T-helper 2 cell treated with Interferon-gamma antibody and Interleukin-4, amounts not matched to agents 5 μg/mL and 100 μg/mL, for 36 hours (primary cell): ENCODE measurements at regions not wholly inside any gene's neighbourhood (a gene's known extent, or its start where the extent isn't known, plus 50 kb on each side); places are given as distances from the start of the nearest gene placed in this dataset.
"Not testable (repeated sequence)": the region's sequence is repeated elsewhere in the genome, so short reads cannot be mapped to it uniquely, and the experiment has no call there.

Experiments
- DNase-seq: peaks from one replicate; pipeline ENCODE4 v3.0.0; 2021; ENCODE audit warnings: low spot score
- H3K27ac Mint-ChIP-seq: one replicate; pipeline ENCODE4 v1.8.0; 2021; ENCODE audit warnings: mild to moderate bottlenecking, mixed read lengths
- H3K27me3 Mint-ChIP-seq: one replicate; pipeline ENCODE4 v1.8.0; 2021; ENCODE audit warnings: low read depth, mixed read lengths
- H3K36me3 Mint-ChIP-seq: one replicate; pipeline ENCODE4 v1.8.0; 2021; ENCODE audit warnings: low read depth, mixed read lengths
- H3K4me1 Mint-ChIP-seq: one replicate; pipeline ENCODE4 v1.8.0; 2021; ENCODE audit warnings: low read depth, mixed read lengths
- H3K4me3 Mint-ChIP-seq: one replicate; pipeline ENCODE4 v1.8.0; 2022; ENCODE audit warnings: mild to moderate bottlenecking, moderate library complexity, mixed read lengths
- H3K9me3 Mint-ChIP-seq: one replicate; pipeline ENCODE4 v1.8.0; 2021; ENCODE audit warnings: mixed read lengths

- Mint-ChIP-seq H3K4me1 (no peaks in the 10 kb centered on the region), H3K9me3 (no peaks in the 10 kb centered on the region), H3K36me3 (no peaks in the 10 kb centered on the region), H3K27me3 (no peaks in the 10 kb centered on the region), H3K4me3 (no peak overlapping the region), H3K27ac (no peak overlapping the region)
- DNase-seq: no peak
These were observed 799.2 kb upstream of the RAB6C start for GRCh38 chr2:129180124-129180716.

- Mint-ChIP-seq H3K4me3 (no peak overlapping the region), H3K36me3 (no peaks in the 10 kb centered on the region), H3K4me1 (no peaks in the 10 kb centered on the region), H3K27ac (no peak overlapping the region), H3K27me3 (no peaks in the 10 kb centered on the region), H3K9me3 (no peaks in the 10 kb centered on the region)
- no peak for DNase-seq
These were observed 798.0 kb upstream of the RAB6C start for GRCh38 chr2:129181433-129181832.

- Mint-ChIP-seq H3K9me3 (no peaks in the 10 kb centered on the region), H3K27ac (no peak overlapping the region), H3K4me1 (no peaks in the 10 kb centered on the region), H3K36me3 (no peaks in the 10 kb centered on the region), H3K27me3 (no peaks in the 10 kb centered on the region), H3K4me3 (no peak overlapping the region)
- DNase-seq: no peak
These were observed 797.5 kb upstream of the RAB6C start for GRCh38 chr2:129181963-129182362.

- Mint-ChIP-seq H3K36me3 (no peaks in the 10 kb centered on the region), H3K9me3 (no peaks in the 10 kb centered on the region), H3K27ac (no peak overlapping the region), H3K4me3 (no peak overlapping the region), H3K27me3 (no peaks in the 10 kb centered on the region), H3K4me1 (no peaks in the 10 kb centered on the region)
- no peak for DNase-seq
These were observed 792.1 kb upstream of the RAB6C start for GRCh38 chr2:129187343-129187742.

GRCh38 chr2:129188451-129188850 is 791.0 kb upstream of the RAB6C start:
- no peak for DNase-seq
- no peak overlapping the region for H3K27ac Mint-ChIP-seq
- H3K27me3 Mint-ChIP-seq: no peaks in the 10 kb centered on the region
- H3K4me3 Mint-ChIP-seq: no peak overlapping the region
- no peaks in the 10 kb centered on the region for H3K9me3 Mint-ChIP-seq
- H3K4me1 Mint-ChIP-seq: no peaks in the 10 kb centered on the region
- H3K36me3 Mint-ChIP-seq: no peaks in the 10 kb centered on the region

- no peaks in the 10 kb centered on the region for H3K4me1 Mint-ChIP-seq
- H3K36me3 Mint-ChIP-seq: no peaks in the 10 kb centered on the region
- no peak for DNase-seq
- no peak overlapping the region for H3K4me3 Mint-ChIP-seq
- no peaks in the 10 kb centered on the region for H3K9me3 Mint-ChIP-seq
- no peaks in the 10 kb centered on the region for H3K27me3 Mint-ChIP-seq
- no peak overlapping the region for H3K27ac Mint-ChIP-seq
These were observed 789.7 kb upstream of the RAB6C start for GRCh38 chr2:129189617-129190319.

GRCh38 chr2:129190494-129190893 is 789.0 kb upstream of the RAB6C start:
- Mint-ChIP-seq H3K4me1 (no peaks in the 10 kb centered on the region), H3K9me3 (no peaks in the 10 kb centered on the region), H3K4me3 (no peak overlapping the region), H3K36me3 (no peaks in the 10 kb centered on the region), H3K27ac (no peak overlapping the region), H3K27me3 (no peaks in the 10 kb centered on the region)
- no peak for DNase-seq

- no peaks in the 10 kb centered on the region for H3K9me3 Mint-ChIP-seq
- H3K36me3 Mint-ChIP-seq: no peaks in the 10 kb centered on the region
- no peaks in the 10 kb centered on the region for H3K4me1 Mint-ChIP-seq
- no peak for DNase-seq
- H3K27me3 Mint-ChIP-seq: no peaks in the 10 kb centered on the region
- H3K27ac Mint-ChIP-seq: no peak overlapping the region
- no peak overlapping the region for H3K4me3 Mint-ChIP-seq
These were observed 787.9 kb upstream of the RAB6C start for GRCh38 chr2:129191530-129191929.

- Mint-ChIP-seq H3K9me3 (no peaks in the 10 kb centered on the region), H3K4me3 (no peak overlapping the region), H3K27ac (no peak overlapping the region), H3K36me3 (no peaks in the 10 kb centered on the region), H3K4me1 (no peaks in the 10 kb centered on the region), H3K27me3 (no peaks in the 10 kb centered on the region)
- DNase-seq: no peak
These were observed 787.3 kb upstream of the RAB6C start for GRCh38 chr2:129192117-129192516.

GRCh38 chr2:129192841-129193253 is 786.6 kb upstream of the RAB6C start:
- Mint-ChIP-seq H3K27me3 (no peaks in the 10 kb centered on the region), H3K4me3 (no peak overlapping the region), H3K4me1 (no peaks in the 10 kb centered on the region), H3K36me3 (no peaks in the 10 kb centered on the region), H3K9me3 (no peaks in the 10 kb centered on the region), H3K27ac (no peak overlapping the region)
- no peak for DNase-seq

GRCh38 chr2:129193961-129194360 is 785.5 kb upstream of the RAB6C start:
- no peaks in the 10 kb centered on the region for H3K27me3 Mint-ChIP-seq
- H3K4me3 Mint-ChIP-seq: no peak overlapping the region
- no peaks in the 10 kb centered on the region for H3K9me3 Mint-ChIP-seq
- no peak overlapping the region for H3K27ac Mint-ChIP-seq
- no peaks in the 10 kb centered on the region for H3K4me1 Mint-ChIP-seq
- no peaks in the 10 kb centered on the region for H3K36me3 Mint-ChIP-seq
- no peak for DNase-seq

GRCh38 chr2:129199501-129199900 is 780.0 kb upstream of the RAB6C start:
- H3K27me3 Mint-ChIP-seq: no peaks in the 10 kb centered on the region
- H3K36me3 Mint-ChIP-seq: no peaks in the 10 kb centered on the region
- H3K27ac Mint-ChIP-seq: no peak overlapping the region
- H3K9me3 Mint-ChIP-seq: no peaks in the 10 kb centered on the region
- no peak for DNase-seq
- H3K4me3 Mint-ChIP-seq: no peak overlapping the region
- H3K4me1 Mint-ChIP-seq: no peaks in the 10 kb centered on the region

GRCh38 chr2:129201696-129202095 is 777.8 kb upstream of the RAB6C start:
- H3K27ac Mint-ChIP-seq: no peak overlapping the region
- H3K9me3 Mint-ChIP-seq: no peaks in the 10 kb centered on the region
- H3K27me3 Mint-ChIP-seq: no peaks in the 10 kb centered on the region
- H3K4me1 Mint-ChIP-seq: no peaks in the 10 kb centered on the region
- H3K4me3 Mint-ChIP-seq: no peak overlapping the region
- H3K36me3 Mint-ChIP-seq: no peaks in the 10 kb centered on the region
- DNase-seq: no peak

- no peak for DNase-seq
- Mint-ChIP-seq H3K27ac (no peak overlapping the region), H3K4me3 (no peak overlapping the region), H3K36me3 (no peaks in the 10 kb centered on the region), H3K4me1 (no peaks in the 10 kb centered on the region), H3K27me3 (no peaks in the 10 kb centered on the region), H3K9me3 (no peaks in the 10 kb centered on the region)
These were observed 776.1 kb upstream of the RAB6C start for GRCh38 chr2:129203331-129203730.

- H3K36me3 Mint-ChIP-seq, H3K9me3 Mint-ChIP-seq, H3K27ac Mint-ChIP-seq, DNase-seq, H3K27me3 Mint-ChIP-seq, H3K4me1 Mint-ChIP-seq, H3K4me3 Mint-ChIP-seq: not testable (repeated sequence)
These were observed 774.9 kb upstream of the RAB6C start for GRCh38 chr2:129204581-129204980.
